ENCODE measurements at regions not wholly inside any gene's neighbourhood (a gene's known extent, or its start where the extent isn't known, plus 50 kb on each side); places are given as distances from the start of the nearest gene placed in this dataset.

GRCh38 chr1:58209575-58209974 lies 337.0 kb downstream of the OMA1 start:
- TF ChIP-seq ZC3H10 (CRISPR knock-in tag; IDR thresholded peaks at IDR 0.05) (no peak), ISL1 (CRISPR knock-in tag; IDR thresholded peaks at IDR 0.05) (no peak), SNAI2 (CRISPR knock-in tag; IDR thresholded peaks at IDR 0.05) (no peak), ZFP30 (CRISPR knock-in tag; IDR thresholded peaks at IDR 0.05) (no peak), GLIS3 (CRISPR knock-in tag; IDR thresholded peaks at IDR 0.05) (no peak), PPARA (CRISPR knock-in tag; IDR thresholded peaks at IDR 0.05; ENCODE audit: borderline replicate concordance) (no peak), TSHZ2 (CRISPR knock-in tag; IDR thresholded peaks at IDR 0.05) (no peak), CREB5 (CRISPR knock-in tag; IDR thresholded peaks at IDR 0.05; ENCODE audit: low read depth) (no peak), ESRRG (CRISPR knock-in tag; IDR thresholded peaks at IDR 0.05) (no peak), PATZ1 (CRISPR knock-in tag; IDR thresholded peaks at IDR 0.05; ENCODE audit: borderline replicate concordance) (no peak), ZFP3 (CRISPR knock-in tag; IDR thresholded peaks at IDR 0.05) (no peak)
